ENCODE measurements at regions not wholly inside any gene's neighbourhood (a gene's known extent, or its start where the extent isn't known, plus 50 kb on each side); places are given as distances from the start of the nearest gene placed in this dataset.

DNA sequence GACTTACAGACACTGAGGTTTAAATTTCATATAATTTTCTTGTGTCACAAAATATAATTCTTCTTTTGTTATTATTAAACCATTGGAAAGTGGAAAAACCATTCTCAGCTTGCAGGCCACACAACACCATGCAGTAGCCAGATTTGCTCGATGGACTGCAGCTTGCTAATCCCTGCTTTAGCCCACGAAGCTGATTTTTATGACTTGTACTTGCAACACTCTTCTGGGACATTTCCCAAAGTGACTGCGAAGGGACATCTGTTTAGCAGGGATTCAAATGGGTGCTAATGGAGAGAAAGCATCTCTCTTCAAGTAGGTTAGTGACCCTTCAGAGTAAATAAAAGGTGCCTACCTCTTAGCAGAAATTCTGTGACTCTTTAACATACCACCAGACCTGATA lies 304.6 kb upstream of the ZFP64 start:
- TF ChIP-seq EP300 (IDR thresholded peaks at IDR 0.05; ENCODE audit: borderline replicate concordance) = no peak
- TF ChIP-seq, protein P1, sequence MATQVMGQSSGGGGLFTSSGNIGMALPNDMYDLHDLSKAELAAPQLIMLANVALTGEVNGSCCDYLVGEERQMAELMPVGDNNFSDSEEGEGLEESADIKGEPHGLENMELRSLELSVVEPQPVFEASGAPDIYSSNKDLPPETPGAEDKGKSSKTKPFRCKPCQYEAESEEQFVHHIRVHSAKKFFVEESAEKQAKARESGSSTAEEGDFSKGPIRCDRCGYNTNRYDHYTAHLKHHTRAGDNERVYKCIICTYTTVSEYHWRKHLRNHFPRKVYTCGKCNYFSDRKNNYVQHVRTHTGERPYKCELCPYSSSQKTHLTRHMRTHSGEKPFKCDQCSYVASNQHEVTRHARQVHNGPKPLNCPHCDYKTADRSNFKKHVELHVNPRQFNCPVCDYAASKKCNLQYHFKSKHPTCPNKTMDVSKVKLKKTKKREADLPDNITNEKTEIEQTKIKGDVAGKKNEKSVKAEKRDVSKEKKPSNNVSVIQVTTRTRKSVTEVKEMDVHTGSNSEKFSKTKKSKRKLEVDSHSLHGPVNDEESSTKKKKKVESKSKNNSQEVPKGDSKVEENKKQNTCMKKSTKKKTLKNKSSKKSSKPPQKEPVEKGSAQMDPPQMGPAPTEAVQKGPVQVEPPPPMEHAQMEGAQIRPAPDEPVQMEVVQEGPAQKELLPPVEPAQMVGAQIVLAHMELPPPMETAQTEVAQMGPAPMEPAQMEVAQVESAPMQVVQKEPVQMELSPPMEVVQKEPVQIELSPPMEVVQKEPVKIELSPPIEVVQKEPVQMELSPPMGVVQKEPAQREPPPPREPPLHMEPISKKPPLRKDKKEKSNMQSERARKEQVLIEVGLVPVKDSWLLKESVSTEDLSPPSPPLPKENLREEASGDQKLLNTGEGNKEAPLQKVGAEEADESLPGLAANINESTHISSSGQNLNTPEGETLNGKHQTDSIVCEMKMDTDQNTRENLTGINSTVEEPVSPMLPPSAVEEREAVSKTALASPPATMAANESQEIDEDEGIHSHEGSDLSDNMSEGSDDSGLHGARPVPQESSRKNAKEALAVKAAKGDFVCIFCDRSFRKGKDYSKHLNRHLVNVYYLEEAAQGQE (IDR thresholded peaks at IDR 0.05; ENCODE audit: low read depth) = no peak
